ENCODE measurements at regions not wholly inside any gene's neighbourhood (a gene's known extent, or its start where the extent isn't known, plus 50 kb on each side); places are given as distances from the start of the nearest gene placed in this dataset.

- DNase-seq (no peak), ATAC-seq (no peak)
- intact Hi-C loops (cut with DNase I) = loop anchor here in 1 of 2 donors (10.0 kb wide), 1 partner anchor 66 kb away; no protein-coding TSS in a partner anchor
These were observed 531.6 kb downstream of the CAAP1 start for GRCh38 chr9:26361010-26361409.

GRCh38 chr9:26358836-26359235, 533.8 kb downstream of the CAAP1 start:
- DNase-seq = no peak
- no peak for ATAC-seq
- intact Hi-C loops (cut with DNase I) = no loop called here

GRCh38 chr9:26357803-26358344, 534.7 kb downstream of the CAAP1 start:
- ATAC-seq (no peak), DNase-seq (no peak)
- intact Hi-C loops (cut with DNase I) = no loop called here

GRCh38 chr9:26356491-26356890, 536.1 kb downstream of the CAAP1 start:
- intact Hi-C loops (cut with DNase I) = no loop called here
- ATAC-seq = no peak
- no peak for DNase-seq

GRCh38 chr9:26346942-26347477, 545.6 kb downstream of the CAAP1 start:
- intact Hi-C loops (cut with DNase I) = loop anchor here in 1 of 2 donors (5.0 kb wide), 1 partner anchor 35 kb away; no protein-coding TSS in a partner anchor
- no peak for ATAC-seq
- DNase-seq = peak; percentile 8

GRCh38 chr9:26341545-26341944, 551.1 kb downstream of the CAAP1 start:
- intact Hi-C loops (cut with DNase I) = no loop called here
- ATAC-seq = no peak
- no peak for DNase-seq

- ATAC-seq = no peak
- intact Hi-C loops (cut with DNase I) = no loop called here
- DNase-seq = no peak
These were observed 552.8 kb downstream of the CAAP1 start for GRCh38 chr9:26339796-26340195.

- intact Hi-C loops (cut with DNase I) = no loop called here
- ATAC-seq = no peak
These were observed 557.5 kb downstream of the CAAP1 start for GRCh38 chr9:26335116-26335515.

GRCh38 chr9:26334706-26335105, 557.9 kb downstream of the CAAP1 start:
- ATAC-seq = no peak
- intact Hi-C loops (cut with DNase I) = no loop called here
- no peak for DNase-seq

More at GRCh38 chr9:26335116-26335515, 557.5 kb downstream of the CAAP1 start:
- DNase-seq = no peak

GRCh38 chr9:26331223-26331622, 561.4 kb downstream of the CAAP1 start:
- intact Hi-C loops (cut with DNase I) = no loop called here
- DNase-seq = no peak
- no peak for ATAC-seq

- DNase-seq (no peak), ATAC-seq (no peak)
- intact Hi-C loops (cut with DNase I) = no loop called here
These were observed 562.6 kb downstream of the CAAP1 start for GRCh38 chr9:26329974-26330373.

GRCh38 chr9:26326563-26326962, 566.0 kb downstream of the CAAP1 start:
- ATAC-seq = no peak
- intact Hi-C loops (cut with DNase I) = no loop called here
- no peak for DNase-seq

- ATAC-seq (no peak), DNase-seq (no peak)
- intact Hi-C loops (cut with DNase I) = no loop called here
These were observed 567.2 kb downstream of the CAAP1 start for GRCh38 chr9:26325444-26325829.

- DNase-seq (no peak), ATAC-seq (peak in 1 of 2 donors; percentile 27)
- intact Hi-C loops (cut with DNase I) = no loop called here
These were observed 567.7 kb downstream of the CAAP1 start for GRCh38 chr9:26324786-26325443.

- ATAC-seq (no peak), DNase-seq (no peak)
- intact Hi-C loops (cut with DNase I) = no loop called here
These were observed 570.7 kb downstream of the CAAP1 start for GRCh38 chr9:26321935-26322334.

- ATAC-seq = no peak
- intact Hi-C loops (cut with DNase I) = no loop called here
- DNase-seq = no peak
These were observed 572.7 kb downstream of the CAAP1 start for GRCh38 chr9:26319859-26320258.

- ATAC-seq (no peak), DNase-seq (no peak)
- intact Hi-C loops (cut with DNase I) = loop anchor here in 1 of 2 donors (5.0 kb wide), 1 partner anchor 34 kb away; no protein-coding TSS in a partner anchor
These were observed 579.5 kb downstream of the CAAP1 start for GRCh38 chr9:26313108-26313507.

- intact Hi-C loops (cut with DNase I) = loop anchor here in 1 of 2 donors (5.0 kb wide), 1 partner anchor 36 kb away; no protein-coding TSS in a partner anchor
- ATAC-seq (no peak), DNase-seq (no peak)
These were observed 581.1 kb downstream of the CAAP1 start for GRCh38 chr9:26311463-26311995.

GRCh38 chr9:26310294-26310693, 582.3 kb downstream of the CAAP1 start:
- intact Hi-C loops (cut with DNase I) = loop anchor here in 1 of 2 donors (5.0 kb wide), 1 partner anchor 37 kb away; no protein-coding TSS in a partner anchor
- DNase-seq (no peak), ATAC-seq (no peak)

GRCh38 chr9:26308328-26308727, 584.3 kb downstream of the CAAP1 start:
- intact Hi-C loops (cut with DNase I) = no loop called here
- no peak for ATAC-seq
- no peak for DNase-seq

Data from left cardiac atrium (tissue), 4 donors.